Sigmoid colon (tissue), 3 donors: ENCODE measurements at regions not wholly inside any gene's neighbourhood (a gene's known extent, or its start where the extent isn't known, plus 50 kb on each side); places are given as distances from the start of the nearest gene placed in this dataset.

Experiments
- CTCF ChIP-seq, 4 experiments: fragments of 450-650 bp in 3 of 4; fragments of 200-600 bp in 1 of 4; IDR thresholded peaks; one replicate each; pipeline ENCODE4 v1.5.1; 2016 to 2019; ENCODE audit warnings: antibody characterized with exemption in 4 of 4, mild to moderate bottlenecking in 3 of 4, moderate library complexity in 2 of 4
- POLR2A ChIP-seq, 2 donors: fragments of 450-650 bp; IDR thresholded peaks; one replicate each; pipeline ENCODE4 v1.6.1; 2016; ENCODE audit warnings: antibody characterized with exemption in 2 of 2, mild to moderate bottlenecking in 2 of 2, moderate library complexity in 2 of 2

- TF ChIP-seq CTCF (IDR thresholded peaks at IDR 0.05) (no peak), POLR2A (IDR thresholded peaks at IDR 0.05) (no peak)
Observed at GRCh38 chr21:16590641-16591292, 861.0 kb downstream of the USP25 start.
